GM23338 (cell line): ENCODE measurements at regions not wholly inside any gene's neighbourhood (a gene's known extent, or its start where the extent isn't known, plus 50 kb on each side); places are given as distances from the start of the nearest gene placed in this dataset.

Source experiments
- ATAC-seq: fragments of 200-7000 bp; cut with Tn5 transposase; 3 replicates; pipeline ENCODE4 v1.9.1; 2020
- DNase-seq: peaks from one replicate; pipeline ENCODE4 v3.0.0-alpha.2; 2015; ENCODE audit warnings: low spot score
- H2AFZ ChIP-seq: fragments of 200-600 bp; sonication (generic); 2 replicates; pipeline ENCODE4 v1.8.0; 2016; ENCODE audit warnings: antibody characterized with exemption, mild to moderate bottlenecking, moderate library complexity
- H3F3A ChIP-seq: fragments of 200-600 bp; sonication (generic); replicated peaks from 2 replicates; pipeline ENCODE4 v1.8.0; 2017; ENCODE audit warnings: antibody characterized with exemption, mixed run types, low read depth
- H3K27ac ChIP-seq: fragments of 200-600 bp; sonication (generic); 2 replicates; pipeline ENCODE4 v1.6.1; 2016; ENCODE audit warnings: low read depth
- H3K27me3 ChIP-seq: fragments of 200-600 bp; sonication (generic); 2 replicates; pipeline ENCODE4 v1.8.0; 2016; ENCODE audit warnings: mild to moderate bottlenecking, mixed run types, moderate library complexity; ENCODE audit not compliant: insufficient read depth
- H3K36me3 ChIP-seq: fragments of 200-600 bp; sonication (generic); 2 replicates; pipeline ENCODE4 v1.8.0; 2016; ENCODE audit warnings: mild to moderate bottlenecking; ENCODE audit not compliant: insufficient read depth
- H3K4me1 ChIP-seq: fragments of 200-600 bp; sonication (generic); 2 replicates; pipeline ENCODE4 v1.8.0; 2016; ENCODE audit warnings: mild to moderate bottlenecking, moderate library complexity; ENCODE audit not compliant: insufficient read depth
- H3K4me2 ChIP-seq: fragments of 200-600 bp; sonication (generic); 2 replicates; pipeline ENCODE4 v1.7.1; 2017; ENCODE audit warnings: mixed run types
- H3K4me3 ChIP-seq: fragments of 200-600 bp; sonication (generic); 2 replicates; pipeline ENCODE4 v1.6.1; 2016; ENCODE audit warnings: mixed run types
- H3K79me2 ChIP-seq: fragments of 200-600 bp; sonication (generic); replicated peaks from 2 replicates; pipeline ENCODE4 v1.8.0; 2017; ENCODE audit warnings: mild to moderate bottlenecking; ENCODE audit not compliant: insufficient read depth
- H3K9me2 ChIP-seq: fragments of 200-600 bp; sonication (generic); 2 replicates; pipeline ENCODE4 v1.8.0; 2017; ENCODE audit not compliant: insufficient read depth
- H4K20me1 ChIP-seq: fragments of 200-600 bp; sonication (generic); replicated peaks from 2 replicates; pipeline ENCODE4 v1.8.0; 2017; ENCODE audit warnings: mild to moderate bottlenecking; ENCODE audit not compliant: insufficient read depth
- H3K27ac Mint-ChIP-seq: 2 replicates; pipeline ENCODE4 v1.8.0; 2020; ENCODE audit warnings: inconsistent platforms, mild to moderate bottlenecking, moderate library complexity, mixed read lengths
- H3K27me3 Mint-ChIP-seq: 3 replicates; pipeline ENCODE4 v1.8.0; 2022; ENCODE audit warnings: low read depth, mild to moderate bottlenecking, moderate library complexity, mixed read lengths, inconsistent platforms; ENCODE audit not compliant: insufficient read depth, poor library complexity
- H3K36me3 Mint-ChIP-seq: 3 replicates; pipeline ENCODE4 v1.8.0; 2021; ENCODE audit warnings: low read depth, mild to moderate bottlenecking, inconsistent platforms, moderate library complexity, mixed read lengths
- H3K4me1 Mint-ChIP-seq: 3 replicates; pipeline ENCODE4 v1.8.0; 2020; ENCODE audit warnings: mild to moderate bottlenecking, inconsistent platforms, mixed read lengths
- H3K4me3 Mint-ChIP-seq: 3 replicates; pipeline ENCODE4 v1.8.0; 2021; ENCODE audit warnings: moderate library complexity, mild to moderate bottlenecking, inconsistent platforms, mixed read lengths
- H3K9me3 Mint-ChIP-seq: 3 replicates; pipeline ENCODE4 v1.8.0; 2020; ENCODE audit warnings: moderate library complexity, mild to moderate bottlenecking, inconsistent platforms, mixed read lengths
- CREB1 ChIP-seq: fragments of 250-450 bp; sonication (Bioruptor Pico); IDR thresholded peaks from 2 replicates; pipeline ENCODE4 v1.5.0; 2020; ENCODE audit warnings: low read depth, mild to moderate bottlenecking, moderate library complexity
- EZH2 ChIP-seq: fragments of 200-600 bp; sonication (generic); IDR thresholded peaks from one replicate; pipeline ENCODE4 v1.8.0; 2017; ENCODE audit warnings: antibody characterized with exemption, mild to moderate bottlenecking, low read depth; ENCODE audit not compliant: unreplicated experiment
- POLR2AphosphoS5 ChIP-seq: IDR thresholded peaks from 2 replicates; pipeline ENCODE4 v1.6.1; 2016; ENCODE audit warnings: antibody characterized with exemption, low read depth
- ZNF114 ChIP-seq: fragments of 250-450 bp; sonication (Bioruptor Pico); IDR thresholded peaks from 2 replicates; pipeline ENCODE4 v1.5.0; 2020; ENCODE audit warnings: mild to moderate bottlenecking, moderate library complexity
- TF ChIP-seq, protein P1 (sequence below): IDR thresholded peaks from 2 replicates; pipeline ENCODE4 v1.6.1; 2016; ENCODE audit warnings: antibody characterized with exemption
- TF ChIP-seq, protein P2 (sequence below), 2 experiments: fragments of 200-600 bp in 1 of 2; sonication (generic) in 1 of 2; conservative IDR thresholded peaks; 2 replicates each; pipeline versions ENCODE4 v1.5.1 to v1.6.1; 2016 to 2017; ENCODE audit warnings: antibody characterized with exemption in 2 of 2, low read depth in 2 of 2, mild to moderate bottlenecking in 2 of 2, moderate library complexity in 1 of 2
- TF ChIP-seq, protein P3 (sequence below): IDR thresholded peaks from one replicate; pipeline ENCODE4 v1.6.1; 2018; ENCODE audit warnings: antibody characterized with exemption; ENCODE audit not compliant: unreplicated experiment

DNA sequence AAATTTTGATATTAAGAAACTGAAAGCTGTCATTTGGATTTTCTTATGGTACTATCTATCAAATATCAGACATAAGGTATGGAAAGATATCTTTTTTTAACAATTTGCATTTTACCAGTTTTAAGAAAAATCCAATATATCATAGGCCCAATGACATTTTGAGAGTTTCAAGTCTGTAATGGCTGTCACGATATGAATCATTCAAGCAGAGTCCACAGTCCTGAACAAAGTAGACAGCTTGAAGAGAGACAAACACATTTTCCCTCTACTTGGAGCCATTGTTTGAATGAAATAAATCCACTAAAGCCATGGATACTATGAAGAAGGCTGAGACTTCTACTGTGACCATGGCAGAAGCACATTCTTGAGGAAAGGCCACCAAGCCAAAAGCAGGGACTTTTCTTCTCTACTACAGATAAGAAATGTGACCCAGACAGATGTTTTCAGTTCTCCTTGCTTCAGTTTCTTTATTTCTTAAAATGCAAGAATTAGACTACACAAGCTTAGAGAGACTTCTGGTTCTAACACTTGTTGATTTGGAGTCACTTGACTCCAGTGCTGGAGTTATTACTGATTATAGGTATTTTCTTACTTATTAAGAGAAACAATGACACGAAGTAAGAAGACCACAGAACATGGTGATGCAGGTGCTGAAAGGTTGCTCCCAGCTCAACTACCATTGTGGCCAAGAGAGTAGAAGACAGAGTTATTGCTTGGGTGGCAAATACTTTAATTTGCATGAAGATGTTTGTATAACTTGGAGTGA is 429.1 kb downstream of the KIF20B start (continued):
- TF ChIP-seq, protein P1, sequence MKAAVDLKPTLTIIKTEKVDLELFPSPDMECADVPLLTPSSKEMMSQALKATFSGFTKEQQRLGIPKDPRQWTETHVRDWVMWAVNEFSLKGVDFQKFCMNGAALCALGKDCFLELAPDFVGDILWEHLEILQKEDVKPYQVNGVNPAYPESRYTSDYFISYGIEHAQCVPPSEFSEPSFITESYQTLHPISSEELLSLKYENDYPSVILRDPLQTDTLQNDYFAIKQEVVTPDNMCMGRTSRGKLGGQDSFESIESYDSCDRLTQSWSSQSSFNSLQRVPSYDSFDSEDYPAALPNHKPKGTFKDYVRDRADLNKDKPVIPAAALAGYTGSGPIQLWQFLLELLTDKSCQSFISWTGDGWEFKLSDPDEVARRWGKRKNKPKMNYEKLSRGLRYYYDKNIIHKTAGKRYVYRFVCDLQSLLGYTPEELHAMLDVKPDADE, result no peak
- TF ChIP-seq, protein P2, sequence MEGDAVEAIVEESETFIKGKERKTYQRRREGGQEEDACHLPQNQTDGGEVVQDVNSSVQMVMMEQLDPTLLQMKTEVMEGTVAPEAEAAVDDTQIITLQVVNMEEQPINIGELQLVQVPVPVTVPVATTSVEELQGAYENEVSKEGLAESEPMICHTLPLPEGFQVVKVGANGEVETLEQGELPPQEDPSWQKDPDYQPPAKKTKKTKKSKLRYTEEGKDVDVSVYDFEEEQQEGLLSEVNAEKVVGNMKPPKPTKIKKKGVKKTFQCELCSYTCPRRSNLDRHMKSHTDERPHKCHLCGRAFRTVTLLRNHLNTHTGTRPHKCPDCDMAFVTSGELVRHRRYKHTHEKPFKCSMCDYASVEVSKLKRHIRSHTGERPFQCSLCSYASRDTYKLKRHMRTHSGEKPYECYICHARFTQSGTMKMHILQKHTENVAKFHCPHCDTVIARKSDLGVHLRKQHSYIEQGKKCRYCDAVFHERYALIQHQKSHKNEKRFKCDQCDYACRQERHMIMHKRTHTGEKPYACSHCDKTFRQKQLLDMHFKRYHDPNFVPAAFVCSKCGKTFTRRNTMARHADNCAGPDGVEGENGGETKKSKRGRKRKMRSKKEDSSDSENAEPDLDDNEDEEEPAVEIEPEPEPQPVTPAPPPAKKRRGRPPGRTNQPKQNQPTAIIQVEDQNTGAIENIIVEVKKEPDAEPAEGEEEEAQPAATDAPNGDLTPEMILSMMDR (conservative IDR thresholded peaks at IDR 0.05; ENCODE audit: low read depth in 2 of 2), result no peak
- TF ChIP-seq, protein P3, sequence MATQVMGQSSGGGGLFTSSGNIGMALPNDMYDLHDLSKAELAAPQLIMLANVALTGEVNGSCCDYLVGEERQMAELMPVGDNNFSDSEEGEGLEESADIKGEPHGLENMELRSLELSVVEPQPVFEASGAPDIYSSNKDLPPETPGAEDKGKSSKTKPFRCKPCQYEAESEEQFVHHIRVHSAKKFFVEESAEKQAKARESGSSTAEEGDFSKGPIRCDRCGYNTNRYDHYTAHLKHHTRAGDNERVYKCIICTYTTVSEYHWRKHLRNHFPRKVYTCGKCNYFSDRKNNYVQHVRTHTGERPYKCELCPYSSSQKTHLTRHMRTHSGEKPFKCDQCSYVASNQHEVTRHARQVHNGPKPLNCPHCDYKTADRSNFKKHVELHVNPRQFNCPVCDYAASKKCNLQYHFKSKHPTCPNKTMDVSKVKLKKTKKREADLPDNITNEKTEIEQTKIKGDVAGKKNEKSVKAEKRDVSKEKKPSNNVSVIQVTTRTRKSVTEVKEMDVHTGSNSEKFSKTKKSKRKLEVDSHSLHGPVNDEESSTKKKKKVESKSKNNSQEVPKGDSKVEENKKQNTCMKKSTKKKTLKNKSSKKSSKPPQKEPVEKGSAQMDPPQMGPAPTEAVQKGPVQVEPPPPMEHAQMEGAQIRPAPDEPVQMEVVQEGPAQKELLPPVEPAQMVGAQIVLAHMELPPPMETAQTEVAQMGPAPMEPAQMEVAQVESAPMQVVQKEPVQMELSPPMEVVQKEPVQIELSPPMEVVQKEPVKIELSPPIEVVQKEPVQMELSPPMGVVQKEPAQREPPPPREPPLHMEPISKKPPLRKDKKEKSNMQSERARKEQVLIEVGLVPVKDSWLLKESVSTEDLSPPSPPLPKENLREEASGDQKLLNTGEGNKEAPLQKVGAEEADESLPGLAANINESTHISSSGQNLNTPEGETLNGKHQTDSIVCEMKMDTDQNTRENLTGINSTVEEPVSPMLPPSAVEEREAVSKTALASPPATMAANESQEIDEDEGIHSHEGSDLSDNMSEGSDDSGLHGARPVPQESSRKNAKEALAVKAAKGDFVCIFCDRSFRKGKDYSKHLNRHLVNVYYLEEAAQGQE, result no peak

DNA sequence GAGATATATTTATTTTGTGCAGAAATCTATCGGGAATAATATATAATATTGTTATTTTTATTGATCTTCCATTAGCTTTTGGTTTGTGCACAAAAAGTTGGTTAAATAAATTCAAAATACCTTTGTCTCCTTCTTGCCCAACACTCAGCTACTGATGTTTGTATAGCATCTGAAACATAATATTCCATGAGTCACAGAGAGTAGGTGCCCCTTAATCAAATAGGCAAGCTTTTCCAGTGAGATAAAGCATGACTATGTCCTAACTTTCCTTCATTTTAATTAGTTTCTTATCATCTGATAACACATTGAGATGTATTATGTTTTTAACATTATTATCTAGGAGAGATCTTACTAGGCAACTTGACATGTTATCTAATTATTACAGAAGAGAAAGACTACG is 432.2 kb downstream of the KIF20B start:
- no peaks in the 10 kb centered on the region for H3K4me1 Mint-ChIP-seq
- peaks cover 52% of the 10 kb centered on the region for H3K36me3 Mint-ChIP-seq
- H3K27ac Mint-ChIP-seq, result no peak overlapping the region
- TF ChIP-seq CREB1 (CRISPR knock-in tag) (no peak), EZH2 (no peak), ZNF114 (no peak), POLR2AphosphoS5 (no peak)
- TF ChIP-seq, protein P1, result no peak
- TF ChIP-seq, protein P3, result no peak
- Histone ChIP-seq H3K79me2 (no peaks in the 10 kb centered on the region), H4K20me1 (no peaks in the 10 kb centered on the region), H3K36me3 (peaks cover 24% of the 10 kb centered on the region; the same call in 1 of the 2 replicates), H3F3A (no peaks in the 10 kb centered on the region), H3K27me3 (no peaks in the 10 kb centered on the region), H3K4me1 (no peaks in the 10 kb centered on the region), H3K27ac (no peak overlapping the region), H3K9me2 (peaks cover 6% of the 10 kb centered on the region; the same call in 1 of the 2 replicates), H2AFZ (no peak overlapping the region), H3K4me2 (no peak overlapping the region), H3K4me3 (no peak overlapping the region)
- no peak overlapping the region for H3K4me3 Mint-ChIP-seq
- no peak for DNase-seq
- no peak for ATAC-seq
- peaks cover 65% of the 10 kb centered on the region for H3K9me3 Mint-ChIP-seq
- no peaks in the 10 kb centered on the region for H3K27me3 Mint-ChIP-seq
